Right hindlimb (tissue), 1 donor: ENCODE measurements at regions not wholly inside any gene's neighbourhood (a gene's known extent, or its start where the extent isn't known, plus 50 kb on each side); places are given as distances from the start of the nearest gene placed in this dataset.

Experiments
- DNase-seq: peaks from one replicate; pipeline ENCODE4 v3.0.0-alpha.2; 2018

DNA sequence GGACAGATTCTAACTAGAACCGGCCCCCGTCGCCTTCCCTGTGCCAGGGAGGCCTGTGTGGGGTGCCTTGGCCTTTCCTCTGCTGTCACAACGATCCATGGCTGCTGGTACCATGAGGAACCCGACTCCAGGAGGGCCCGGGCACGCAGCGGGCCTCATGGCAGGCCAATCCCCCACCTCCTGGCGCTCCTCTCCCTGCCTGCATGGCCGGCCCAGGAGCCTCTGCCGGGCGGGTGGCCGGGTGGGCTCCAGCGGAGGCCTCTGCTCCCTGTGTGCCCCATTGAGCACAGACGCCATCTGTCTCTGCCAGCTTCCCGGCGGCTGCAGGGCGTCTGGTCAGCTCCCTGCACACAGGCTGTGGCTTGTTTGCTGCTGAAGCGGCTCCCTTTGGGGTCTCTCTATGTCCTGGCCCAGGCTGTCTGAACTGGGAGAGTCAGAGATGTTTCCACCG is 86.5 kb downstream of the MYEOV start:
- DNase-seq, result peak; percentile 45

DNA sequence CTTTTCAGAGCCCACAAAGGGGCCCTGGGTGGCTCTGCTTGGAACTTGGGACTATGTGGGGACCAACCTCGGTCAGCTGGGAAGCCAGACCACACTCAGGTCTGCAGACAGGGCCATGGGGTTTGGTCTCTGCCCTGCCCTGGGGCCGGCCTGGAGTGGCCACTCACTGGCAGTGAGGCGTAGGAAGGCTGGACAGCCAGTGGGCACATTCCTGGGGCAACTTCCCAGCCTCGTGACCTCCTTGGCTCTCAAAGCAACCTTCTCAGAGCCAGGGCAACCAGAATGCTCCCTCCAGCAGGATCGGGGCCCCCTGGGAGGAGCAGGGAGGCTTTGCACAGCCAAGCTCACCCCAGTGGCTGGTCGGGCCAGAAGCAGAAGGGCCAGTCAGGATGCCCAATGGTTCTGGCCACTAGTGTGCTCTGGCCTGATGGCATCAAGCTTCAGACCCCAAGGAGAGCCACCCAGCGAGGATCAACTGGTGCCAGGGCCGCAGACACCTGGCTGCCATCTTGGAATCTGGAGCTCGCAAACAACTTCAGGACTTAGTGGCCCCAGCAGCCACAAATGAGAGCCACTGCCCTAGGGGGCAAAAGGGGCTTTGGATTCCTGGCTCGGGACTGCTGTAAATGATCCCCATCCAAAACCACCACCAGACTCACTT is 87.1 kb downstream of the MYEOV start:
- no peak for DNase-seq

- peak; percentile 17 for DNase-seq
These were observed 87.8 kb downstream of the MYEOV start for GRCh38 chr11:69381681-69382130.

DNA sequence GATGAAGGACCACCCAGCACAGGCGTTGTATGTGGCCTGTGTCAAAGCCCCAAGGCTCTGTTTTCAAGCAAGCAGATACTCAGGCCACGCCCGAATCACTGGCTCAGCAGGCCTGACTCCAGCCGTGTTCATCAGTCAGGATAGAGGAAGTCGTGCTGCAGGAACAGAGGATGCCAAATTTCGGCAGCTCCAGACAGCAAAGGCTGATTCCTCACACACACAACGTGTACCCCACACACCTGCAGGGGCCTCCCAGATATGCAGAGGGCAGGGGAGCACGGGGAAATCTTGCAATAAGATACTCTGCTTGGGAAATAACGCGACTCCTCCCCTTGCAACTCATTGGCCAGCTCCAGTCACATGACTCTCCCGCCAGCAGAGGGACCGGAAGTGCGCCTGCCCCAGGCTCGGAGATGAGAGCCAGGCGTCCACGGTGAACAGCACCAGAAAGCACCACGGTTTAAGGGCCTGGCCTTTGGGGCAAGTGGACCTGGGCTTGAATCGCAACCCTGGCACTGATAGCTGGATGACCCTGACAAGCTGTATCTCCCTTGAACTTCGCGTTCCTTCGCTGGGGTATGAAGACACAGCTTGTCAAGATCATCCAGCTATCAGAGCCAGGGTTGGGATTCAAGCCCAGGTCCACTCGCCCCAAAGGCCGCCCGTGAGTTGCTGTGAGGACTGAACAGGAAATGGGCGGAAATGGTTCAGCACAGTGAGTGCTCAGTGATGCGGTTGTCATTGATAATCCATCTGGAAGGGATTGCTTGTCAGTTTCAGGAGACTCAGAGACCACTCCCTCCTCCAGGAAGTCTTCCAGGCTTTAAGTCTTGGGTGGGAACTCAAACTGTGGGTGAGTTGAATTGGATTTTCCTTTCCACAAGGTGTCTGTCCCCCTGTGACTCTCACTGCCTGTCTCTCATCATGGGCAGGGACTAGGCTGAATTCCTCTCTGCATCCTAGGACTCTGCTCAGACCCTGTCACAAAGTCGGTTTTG is 88.5 kb downstream of the MYEOV start:
- peak; percentile 57 for DNase-seq

DNA sequence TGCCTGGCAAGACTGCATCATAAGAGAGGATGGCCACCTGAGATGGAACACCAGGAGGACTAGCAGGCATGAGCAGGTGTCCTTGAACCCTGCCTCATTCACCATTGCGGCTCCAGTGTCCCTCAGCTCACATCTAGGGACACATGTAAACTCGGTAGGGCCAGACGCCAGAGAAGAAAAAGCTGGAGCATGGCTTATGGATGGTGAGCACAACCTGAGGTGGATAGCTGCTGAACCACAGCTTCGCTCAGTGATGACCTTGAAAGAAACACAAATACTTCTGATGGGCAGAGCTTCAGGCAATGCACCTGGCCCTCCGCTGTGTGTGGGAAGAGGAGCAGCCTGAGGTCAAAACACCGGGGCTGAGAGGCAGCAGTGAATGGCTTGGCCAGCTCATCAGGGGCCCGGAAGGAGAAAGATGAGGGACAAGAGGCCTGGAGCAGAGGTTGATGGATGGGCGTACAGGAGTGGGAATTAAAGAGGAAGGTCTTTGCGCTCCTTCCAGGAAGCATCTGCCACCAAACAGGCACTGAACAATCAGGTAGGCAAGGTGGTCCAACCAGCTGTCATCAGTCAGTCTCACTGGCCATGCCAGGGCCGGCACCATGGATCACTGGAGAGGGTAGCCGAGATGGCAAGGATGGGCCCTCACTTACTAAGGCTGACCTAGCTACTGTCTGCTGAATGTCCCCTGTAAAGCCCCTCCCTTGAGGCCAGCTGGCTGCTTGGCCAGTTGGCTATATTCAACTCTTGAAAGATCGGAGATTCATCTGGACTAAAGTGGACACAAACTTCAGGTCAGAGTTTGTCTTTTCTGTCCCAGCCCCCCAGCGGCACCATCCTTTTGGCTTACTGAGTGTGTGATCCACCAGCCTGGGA is 89.7 kb downstream of the MYEOV start:
- no peak for DNase-seq

DNA sequence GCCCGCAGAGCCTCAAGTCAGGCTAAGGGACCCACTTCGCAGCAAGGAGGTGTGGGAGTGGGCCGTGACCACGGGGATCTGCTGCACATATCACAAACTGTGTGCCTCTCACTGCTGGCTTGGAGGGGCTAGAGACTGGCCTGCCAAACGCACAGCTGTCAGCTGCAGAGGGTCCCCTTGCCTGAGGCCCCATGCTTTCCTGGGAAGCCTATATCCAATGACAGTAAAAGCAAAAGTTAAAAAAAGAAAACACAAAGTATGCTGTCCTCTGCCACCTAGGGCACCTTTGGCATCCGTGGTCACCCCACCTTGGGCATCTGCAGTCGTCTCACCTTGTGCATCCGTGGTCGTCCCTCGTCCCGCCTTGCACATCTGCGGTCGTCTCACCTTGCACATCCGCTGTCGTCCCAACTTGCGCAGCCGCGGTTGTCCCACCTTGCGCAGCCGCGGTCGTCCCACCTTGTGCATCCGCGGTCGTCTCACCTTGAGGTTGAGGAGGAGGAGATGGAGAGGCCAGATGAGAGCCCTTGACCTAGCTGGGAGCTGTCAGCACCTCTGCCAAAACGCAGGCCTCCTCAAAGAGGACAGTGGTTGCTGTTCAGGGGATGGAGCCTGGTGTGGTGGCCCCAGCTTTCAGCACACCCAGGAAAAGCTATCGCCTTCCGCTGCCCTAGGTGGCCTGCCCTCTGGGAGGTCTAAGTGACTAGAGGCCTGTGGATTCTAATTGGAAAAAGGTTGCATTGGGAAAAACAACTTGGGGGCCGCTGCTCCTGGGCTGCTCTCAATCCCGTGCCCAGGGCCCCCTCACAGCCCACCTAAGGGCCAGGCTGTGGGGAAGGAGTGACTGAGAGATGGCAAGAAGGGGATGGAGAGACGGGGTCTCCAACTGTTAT is 90.5 kb downstream of the MYEOV start:
- DNase-seq, result peak; percentile 77

- no peak for DNase-seq
These were observed 91.3 kb downstream of the MYEOV start for GRCh38 chr11:69385144-69385820.

DNA sequence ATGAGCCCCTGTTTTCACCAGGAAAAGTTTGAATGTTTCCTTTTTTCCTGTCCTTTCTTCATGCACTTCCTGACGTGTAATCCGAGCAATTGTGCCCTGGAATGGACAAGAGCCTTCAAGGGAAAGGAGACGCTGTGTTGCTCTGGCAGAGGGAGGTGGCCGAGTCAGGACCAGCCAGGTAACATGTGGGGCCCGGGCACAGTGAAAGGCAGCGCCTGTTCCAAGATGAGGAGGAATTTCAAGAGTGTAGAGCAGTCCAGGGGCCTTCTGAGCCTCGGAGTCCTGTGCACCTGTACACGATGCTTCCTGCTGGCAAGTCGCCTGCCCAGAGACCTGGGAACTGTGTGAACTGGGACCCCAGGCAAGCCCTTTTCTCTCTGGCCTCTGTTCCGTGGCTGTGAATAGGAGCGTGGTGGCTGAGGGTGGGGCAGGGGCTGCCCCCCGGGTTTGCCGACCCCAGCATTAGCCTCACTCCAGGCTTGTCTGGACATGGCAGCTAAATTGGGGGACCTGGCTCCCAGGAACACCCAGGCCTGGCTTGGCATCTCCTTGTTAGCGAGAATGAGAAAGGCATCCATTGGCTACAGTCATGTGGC is 92.0 kb downstream of the MYEOV start:
- DNase-seq, result peak; percentile 17

DNA sequence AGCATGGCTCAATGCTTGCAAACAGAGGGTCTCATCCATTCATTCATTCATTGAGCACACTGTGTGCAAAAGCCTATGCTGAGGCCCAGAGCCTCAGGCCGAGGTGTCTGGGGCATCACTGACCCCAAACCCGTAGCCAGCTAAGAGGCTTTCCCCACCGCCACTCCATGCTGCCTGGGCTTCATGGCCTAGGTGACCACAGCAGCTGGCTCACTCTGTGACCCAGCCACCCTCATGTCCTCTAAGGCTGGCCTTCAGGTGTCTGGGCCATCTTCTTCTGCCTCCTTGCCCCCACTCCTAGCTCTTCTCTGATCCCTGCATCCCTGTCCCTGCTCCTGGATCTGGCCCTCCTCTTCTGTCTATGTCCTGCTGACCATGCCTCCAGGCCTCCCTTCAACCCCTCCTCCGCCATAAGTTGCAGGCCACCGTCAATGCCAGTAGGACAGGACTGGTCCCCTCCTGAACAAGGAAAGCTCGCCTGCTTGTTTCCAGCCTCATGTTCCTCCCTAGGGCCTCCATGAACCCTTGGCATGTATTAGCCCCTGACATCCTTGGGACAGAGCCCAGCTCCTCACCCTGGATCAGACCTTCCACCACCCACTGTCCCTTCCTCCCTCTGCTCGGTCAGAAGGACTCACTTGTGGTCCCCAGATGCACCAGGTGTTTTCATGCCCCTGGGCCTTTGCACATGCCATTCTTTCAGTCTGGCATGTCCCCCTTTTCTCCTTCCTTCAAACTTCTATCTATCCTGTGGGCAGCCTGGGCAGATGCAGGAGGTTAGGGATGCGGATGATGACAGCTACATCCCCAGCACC is 92.8 kb downstream of the MYEOV start:
- no peak for DNase-seq

DNA sequence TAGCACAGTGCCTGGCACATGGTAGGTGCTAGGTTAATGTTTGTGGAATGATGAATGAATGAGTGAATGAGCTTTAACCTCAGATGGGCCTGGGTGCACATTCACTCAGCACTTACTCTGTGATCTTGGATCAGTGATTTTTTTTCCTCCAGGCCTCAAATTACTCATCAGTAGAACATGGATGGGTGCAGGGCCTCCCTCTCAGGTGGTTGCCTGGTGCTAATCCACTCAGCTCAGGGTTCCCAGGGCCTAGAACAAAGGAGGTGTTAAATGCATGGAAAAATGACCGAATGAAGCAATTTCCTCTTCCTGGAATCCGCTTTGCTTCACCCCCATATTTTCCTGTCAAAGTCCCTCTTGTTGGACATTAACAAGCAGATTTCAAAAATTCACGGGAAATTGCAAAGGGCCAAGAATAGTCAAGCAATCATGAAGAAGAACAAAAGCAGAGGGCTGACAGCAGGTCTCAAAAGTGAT is 93.5 kb downstream of the MYEOV start:
- DNase-seq, result no peak

DNA sequence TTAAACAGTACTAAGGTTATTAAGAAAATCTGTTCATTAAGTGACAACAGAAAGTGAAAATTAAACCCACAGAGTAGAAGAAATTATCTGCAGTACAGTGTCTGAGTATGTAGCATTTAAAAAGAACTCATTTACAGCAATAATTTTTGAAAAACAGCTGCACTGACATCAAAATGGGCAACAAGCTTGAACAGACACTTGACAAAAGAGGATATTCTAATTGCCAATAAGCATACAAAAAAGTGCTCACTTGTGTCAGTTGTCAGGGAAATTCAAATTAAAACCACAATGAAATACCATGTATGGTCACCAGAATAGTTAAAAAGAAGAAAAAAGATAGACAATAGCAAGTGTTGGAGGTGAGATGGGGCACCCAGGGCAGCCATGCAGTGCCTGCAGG is 93.3 kb upstream of the LINC01488 start:
- no peak for DNase-seq

- no peak for DNase-seq
These were observed 92.8 kb upstream of the LINC01488 start for GRCh38 chr11:69388661-69389060.

DNA sequence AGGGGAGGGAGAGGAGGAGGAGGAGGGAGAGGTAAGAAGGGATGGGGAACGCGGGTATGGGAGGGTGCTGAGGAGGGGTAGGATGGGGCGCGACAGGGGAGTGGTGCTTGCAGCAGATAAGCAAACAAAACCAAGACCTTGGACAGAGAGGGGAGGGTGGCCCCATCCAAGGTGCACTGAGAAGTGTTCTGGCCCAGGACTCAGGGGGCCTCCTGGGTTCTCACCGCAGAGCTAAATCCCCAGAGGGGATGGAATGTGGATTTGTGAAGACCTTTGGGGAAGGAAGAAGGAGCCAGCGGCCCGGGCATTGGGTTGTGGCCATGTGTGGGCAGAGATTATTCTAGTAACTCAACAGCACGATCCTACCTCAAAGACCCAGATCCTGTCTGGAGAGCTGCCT is 90.9 kb upstream of the LINC01488 start:
- no peak for DNase-seq

DNA sequence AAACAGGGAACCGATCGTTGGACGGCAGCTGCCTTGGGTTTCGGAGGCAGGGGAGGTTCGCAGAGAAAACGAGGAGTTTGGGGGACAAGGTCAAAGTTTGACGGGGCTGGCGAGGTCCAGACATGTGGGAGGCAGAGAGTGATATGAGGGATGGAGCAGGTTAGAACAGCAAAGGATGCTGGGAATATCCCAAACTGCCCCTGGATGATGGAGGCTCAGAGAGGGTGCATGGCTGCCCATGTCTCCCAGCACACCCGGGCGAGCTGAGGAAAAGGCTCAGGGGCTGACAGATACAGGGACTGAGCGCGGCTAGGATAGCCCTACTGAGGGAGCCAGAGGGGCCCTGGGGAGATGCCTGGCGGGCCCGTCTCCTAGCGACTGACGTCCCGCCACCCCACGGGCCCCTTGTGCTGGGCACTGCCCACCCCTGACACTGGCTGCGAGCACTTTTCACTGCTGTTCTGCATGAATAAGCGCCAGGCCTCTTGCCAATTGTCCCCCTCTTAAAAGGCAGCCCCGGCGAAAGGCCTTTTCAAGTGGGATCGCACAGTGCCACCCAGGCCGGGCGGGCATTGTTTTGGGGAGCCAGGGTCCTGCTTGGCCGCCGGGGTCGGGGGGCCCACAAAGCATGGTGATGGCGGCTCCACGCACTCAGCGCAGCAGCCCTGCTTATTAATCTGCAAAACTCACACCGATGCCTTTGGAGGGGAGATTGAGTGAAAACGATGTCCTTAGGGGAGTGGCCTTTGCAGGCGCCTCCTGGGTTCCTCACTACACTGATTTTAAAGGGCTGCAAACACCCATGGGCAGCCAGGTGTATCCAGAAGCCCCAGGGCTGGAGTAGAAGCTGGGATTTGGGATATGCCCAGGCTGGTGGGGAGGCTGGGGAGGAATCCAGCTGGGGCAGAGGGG is 90.0 kb upstream of the LINC01488 start:
- no peak for DNase-seq

DNA sequence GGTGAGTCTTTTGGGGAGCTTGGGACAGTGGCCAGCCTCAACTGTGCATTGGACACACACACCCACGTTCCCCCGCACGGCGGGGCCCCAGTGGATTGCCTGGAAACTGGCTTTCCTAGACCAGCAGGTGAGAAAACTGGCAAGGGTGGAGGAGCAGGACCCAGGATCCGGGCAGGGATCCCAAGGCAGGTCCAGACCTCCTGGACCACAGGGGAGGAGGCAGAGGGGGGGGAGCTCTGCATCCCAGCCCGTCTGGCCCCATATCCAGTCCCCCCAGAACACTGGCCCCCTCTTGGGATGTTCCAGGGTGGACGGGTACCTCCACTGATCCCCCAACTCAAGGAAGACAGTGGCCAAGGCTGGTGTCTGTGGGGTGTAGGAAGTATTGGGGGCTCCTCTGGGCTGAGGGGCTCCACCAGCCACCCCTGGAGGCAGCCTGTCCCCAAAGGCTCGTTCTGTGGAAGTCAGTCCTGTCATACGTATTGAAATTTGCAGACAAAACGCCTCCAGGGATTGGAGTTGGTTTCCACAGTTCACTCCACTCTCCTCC is 89.3 kb upstream of the LINC01488 start:
- no peak for DNase-seq

DNA sequence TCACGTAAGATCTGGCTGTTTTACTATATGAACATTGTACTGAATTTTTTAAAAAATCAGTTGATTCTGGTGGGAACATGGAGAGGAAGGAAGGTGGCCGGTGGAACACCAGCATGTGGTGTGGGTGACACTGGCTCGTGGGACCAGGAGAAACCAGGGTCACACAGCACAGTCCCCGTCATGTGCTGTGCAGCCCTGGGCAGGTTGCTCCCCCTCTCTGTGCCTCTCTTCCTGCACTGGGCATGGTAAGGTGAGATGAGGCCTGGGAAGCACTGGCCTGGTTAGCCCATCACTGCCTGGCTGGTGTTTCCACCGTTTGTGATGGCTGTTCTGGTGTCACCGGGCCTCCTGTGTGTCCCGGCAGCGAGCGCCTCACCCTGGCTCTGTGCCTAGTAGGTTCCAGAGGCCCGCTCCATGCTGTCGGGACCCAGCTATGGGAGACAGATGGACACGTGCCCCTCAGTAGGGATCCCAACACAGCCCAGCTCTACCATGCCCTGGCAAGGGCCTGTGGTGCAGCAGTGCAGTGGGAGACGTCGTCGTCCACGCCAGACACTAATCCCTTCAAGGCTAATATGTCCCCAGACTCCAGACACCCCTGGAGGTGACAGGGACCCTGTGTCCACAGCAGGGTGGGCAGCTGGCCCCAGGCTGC is 88.2 kb upstream of the LINC01488 start:
- DNase-seq, result no peak

GRCh38 chr11:69393865-69394233 is 87.6 kb upstream of the LINC01488 start:
- no peak for DNase-seq
